ENCODE measurements at regions not wholly inside any gene's neighbourhood (a gene's known extent, or its start where the extent isn't known, plus 50 kb on each side); places are given as distances from the start of the nearest gene placed in this dataset.

DNA sequence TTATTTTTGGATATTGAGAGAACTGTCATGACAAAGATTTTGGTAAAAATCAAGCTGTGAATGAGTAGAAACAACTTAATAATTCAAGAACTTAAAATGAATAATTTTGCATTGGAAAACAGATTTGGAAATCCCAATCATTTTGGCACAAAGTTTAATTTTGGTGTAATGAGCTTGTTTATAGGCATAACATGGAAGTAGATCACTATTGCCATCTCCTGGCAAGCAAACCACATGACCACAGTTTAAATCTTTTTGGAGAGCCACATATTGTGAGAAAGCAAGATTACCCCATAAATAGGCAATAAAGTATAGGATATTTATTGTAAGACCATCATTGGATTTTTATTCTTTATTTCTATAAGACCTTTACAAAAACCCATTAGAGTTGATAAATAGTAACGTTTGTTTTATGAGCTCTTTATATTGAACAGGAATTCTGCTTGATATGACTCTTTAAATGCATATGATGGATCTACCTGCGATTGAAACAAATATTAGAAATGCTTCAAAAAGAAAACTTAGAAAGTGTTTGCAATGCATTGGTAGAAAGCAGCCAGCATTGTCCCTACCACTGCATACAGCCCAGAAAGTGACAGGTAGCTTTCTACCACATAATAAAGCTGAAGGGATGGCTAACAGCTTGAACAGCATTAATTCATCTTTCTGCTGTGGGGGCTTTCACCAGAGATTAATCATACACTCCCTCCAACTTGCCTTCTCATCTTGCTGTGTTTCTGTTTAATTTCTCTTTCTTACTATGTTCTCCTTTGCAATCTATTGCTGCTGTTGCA lies 766.8 kb downstream of the TBL1XR1 start:
- Histone ChIP-seq H3K36me3 (ENCODE audit: insufficient read depth) (no peaks in the 10 kb centered on the region), H3K4me1 (ENCODE audit: insufficient read depth) (no peaks in the 10 kb centered on the region), H3K27ac (ENCODE audit: low read depth) (no peak overlapping the region), H3K4me3 (ENCODE audit: low read depth, low read length) (no peak overlapping the region)
- WGBS, result 55% methylated on average over 2 of the region's 2 CpGs
- no peak for DNase-seq (ENCODE audit: extremely low spot score)

DNA sequence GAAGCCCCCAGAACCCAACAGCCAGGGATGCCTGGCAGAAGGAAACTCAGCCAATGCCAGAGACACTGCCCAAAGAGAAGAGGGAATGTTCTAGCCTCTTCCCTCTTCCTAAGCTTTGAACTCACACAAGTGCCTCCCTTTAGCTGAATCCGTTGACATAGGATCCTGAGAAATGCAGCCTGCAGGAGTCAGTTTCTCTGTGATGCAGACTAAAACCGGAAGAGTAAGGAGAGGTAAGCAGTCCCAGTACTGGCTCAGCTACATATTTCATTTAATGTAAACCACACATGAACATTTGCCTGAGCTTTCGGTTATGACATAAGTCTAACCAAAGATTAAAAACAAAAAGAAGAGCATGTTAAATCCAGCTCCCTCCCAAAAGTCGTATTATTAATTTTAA lies 768.7 kb downstream of the TBL1XR1 start:
- H3K4me1 ChIP-seq (ENCODE audit: insufficient read depth), result no peaks in the 10 kb centered on the region
- 70% methylated on average over 4 of the region's 4 CpGs for WGBS
- H3K4me3 ChIP-seq (ENCODE audit: low read depth, low read length), result no peak overlapping the region
- no peak for DNase-seq (ENCODE audit: extremely low spot score)
- H3K27ac ChIP-seq (ENCODE audit: low read depth), result no peak overlapping the region
- H3K36me3 ChIP-seq (ENCODE audit: insufficient read depth), result no peaks in the 10 kb centered on the region

- Histone ChIP-seq H3K27ac (ENCODE audit: low read depth) (no peak overlapping the region), H3K36me3 (ENCODE audit: insufficient read depth) (no peaks in the 10 kb centered on the region), H3K4me1 (ENCODE audit: insufficient read depth) (no peaks in the 10 kb centered on the region), H3K4me3 (ENCODE audit: low read depth, low read length) (no peak overlapping the region)
- no peak for DNase-seq (ENCODE audit: extremely low spot score)
Measured at GRCh38 chr3:176426371-176426770, 770.9 kb downstream of the TBL1XR1 start.

- no peak for DNase-seq (ENCODE audit: extremely low spot score)
- no peak overlapping the region for H3K4me3 ChIP-seq (ENCODE audit: low read depth, low read length)
- no peaks in the 10 kb centered on the region for H3K4me1 ChIP-seq (ENCODE audit: insufficient read depth)
- no peak overlapping the region for H3K27ac ChIP-seq (ENCODE audit: low read depth)
- 75% methylated on average over 3 of the region's 3 CpGs for WGBS
- H3K36me3 ChIP-seq (ENCODE audit: insufficient read depth), result no peaks in the 10 kb centered on the region
Measured at GRCh38 chr3:176416870-176417269, 780.4 kb downstream of the TBL1XR1 start.

DNA sequence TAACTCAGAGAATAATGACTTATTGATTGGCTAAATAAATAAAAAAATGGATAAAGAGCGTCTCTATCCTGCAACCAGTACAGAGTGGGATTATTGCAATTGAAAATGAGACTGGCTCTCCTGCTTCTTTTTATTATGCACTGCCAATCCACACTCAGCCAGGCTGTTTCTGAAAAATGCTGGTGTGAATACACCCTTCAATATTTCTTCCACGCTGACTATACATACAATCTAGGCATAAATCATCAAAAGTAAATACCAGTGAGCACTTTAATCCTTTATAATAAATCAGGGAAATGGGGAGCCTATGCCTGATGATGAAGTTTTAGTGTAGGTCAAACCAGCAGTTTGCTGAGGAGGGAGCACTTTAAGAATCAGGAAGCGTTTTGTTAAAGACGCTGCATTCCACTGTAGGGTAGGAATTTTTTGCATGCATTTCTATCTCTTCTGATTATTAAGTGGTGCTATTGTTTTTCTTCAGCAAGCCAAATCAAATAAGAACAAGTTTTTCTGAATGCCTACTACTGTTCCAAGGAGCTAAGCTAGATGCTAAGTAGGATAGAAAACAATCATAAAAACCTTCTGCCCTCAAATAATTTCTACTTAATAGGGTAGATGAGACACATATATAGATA lies 781.5 kb downstream of the TBL1XR1 start:
- Histone ChIP-seq H3K36me3 (ENCODE audit: insufficient read depth) (no peaks in the 10 kb centered on the region), H3K4me1 (ENCODE audit: insufficient read depth) (no peaks in the 10 kb centered on the region), H3K27ac (ENCODE audit: low read depth) (no peak overlapping the region), H3K4me3 (ENCODE audit: low read depth, low read length) (no peak overlapping the region)
- 48% methylated on average over 4 of the region's 4 CpGs for WGBS
- DNase-seq (ENCODE audit: extremely low spot score), result no peak

DNA sequence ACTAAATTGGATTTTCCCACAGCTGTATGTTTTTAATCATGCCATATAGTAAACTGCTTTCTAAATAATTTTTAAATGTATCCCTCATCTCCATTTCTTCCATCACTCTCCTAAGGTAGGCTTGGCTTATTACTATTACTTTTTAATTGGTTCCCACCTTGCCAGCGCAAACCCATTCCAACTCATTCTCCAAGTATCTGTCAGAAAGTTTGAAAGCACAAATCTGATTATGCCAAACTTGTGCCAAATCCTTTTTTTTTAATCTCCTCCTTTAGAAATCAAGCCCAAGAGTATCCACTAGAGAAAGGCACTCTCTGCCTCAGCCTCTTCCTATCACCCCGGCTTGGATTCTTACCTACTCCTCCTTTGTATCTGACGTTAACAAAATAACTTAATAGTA lies 784.5 kb downstream of the TBL1XR1 start:
- no peak overlapping the region for H3K27ac ChIP-seq (ENCODE audit: low read depth)
- H3K36me3 ChIP-seq (ENCODE audit: insufficient read depth), result no peaks in the 10 kb centered on the region
- WGBS, result 85% methylated on average over 3 of the region's 3 CpGs
- no peak for DNase-seq (ENCODE audit: extremely low spot score)
- no peak overlapping the region for H3K4me3 ChIP-seq (ENCODE audit: low read depth, low read length)
- no peaks in the 10 kb centered on the region for H3K4me1 ChIP-seq (ENCODE audit: insufficient read depth)

GRCh38 chr3:176403531-176403930 lies 793.8 kb downstream of the TBL1XR1 start:
- no peak overlapping the region for H3K4me3 ChIP-seq (ENCODE audit: low read depth, low read length)
- DNase-seq (ENCODE audit: extremely low spot score), result no peak
- no peaks in the 10 kb centered on the region for H3K4me1 ChIP-seq (ENCODE audit: insufficient read depth)
- H3K36me3 ChIP-seq (ENCODE audit: insufficient read depth), result no peaks in the 10 kb centered on the region
- H3K27ac ChIP-seq (ENCODE audit: low read depth), result no peak overlapping the region
- 92% methylated on average over 1 of the region's 1 CpG for WGBS

DNA sequence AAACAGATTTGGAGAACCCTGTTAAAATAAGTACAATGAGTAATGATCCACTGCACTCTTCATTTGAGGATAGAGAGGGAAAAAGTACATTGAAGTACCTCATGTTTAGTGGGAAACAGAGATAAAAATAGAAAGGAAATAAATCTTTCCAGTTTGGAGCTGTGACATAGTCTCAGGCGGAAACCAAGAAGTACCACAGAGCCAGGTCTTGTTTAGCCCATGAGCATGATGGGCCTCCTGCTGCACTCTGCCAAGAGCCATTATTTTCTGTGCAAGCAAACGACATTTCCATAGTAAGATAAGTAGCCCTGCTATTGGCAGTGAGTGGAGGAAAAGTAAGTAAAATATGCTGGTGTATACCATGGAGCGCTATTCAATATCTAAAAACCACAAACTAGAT lies 796.1 kb downstream of the TBL1XR1 start:
- Histone ChIP-seq H3K36me3 (ENCODE audit: insufficient read depth) (no peaks in the 10 kb centered on the region), H3K4me3 (ENCODE audit: low read depth, low read length) (no peak overlapping the region), H3K27ac (ENCODE audit: low read depth) (no peak overlapping the region), H3K4me1 (ENCODE audit: insufficient read depth) (no peaks in the 10 kb centered on the region)
- DNase-seq (ENCODE audit: extremely low spot score), result no peak
- 66% methylated on average over 3 of the region's 3 CpGs for WGBS

DNA sequence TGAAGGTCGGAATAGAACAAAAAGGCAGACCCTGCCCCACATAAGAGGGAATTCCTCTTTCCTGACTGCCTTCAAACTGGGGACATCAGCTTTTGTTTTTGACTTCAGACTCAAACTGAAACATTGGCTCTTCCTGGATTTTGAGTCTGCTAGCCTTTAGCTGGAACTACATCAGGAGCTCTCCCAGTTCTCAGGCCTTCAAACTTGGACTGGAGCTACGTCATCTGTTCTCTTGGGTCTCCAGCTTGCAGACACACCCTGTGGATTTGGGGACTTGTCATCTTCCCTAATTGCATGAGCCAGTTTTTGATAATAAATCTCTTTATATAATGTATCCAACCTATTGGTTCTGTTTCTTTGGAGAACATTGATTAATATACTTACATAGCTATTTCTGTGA lies 798.1 kb downstream of the TBL1XR1 start:
- Histone ChIP-seq H3K4me3 (ENCODE audit: low read depth, low read length) (no peak overlapping the region), H3K4me1 (ENCODE audit: insufficient read depth) (no peaks in the 10 kb centered on the region), H3K27ac (ENCODE audit: low read depth) (no peak overlapping the region), H3K36me3 (ENCODE audit: insufficient read depth) (no peaks in the 10 kb centered on the region)
- 86% methylated on average over 2 of the region's 2 CpGs for WGBS
- no peak for DNase-seq (ENCODE audit: extremely low spot score)

GRCh38 chr3:176395240-176395639 lies 802.0 kb downstream of the TBL1XR1 start:
- Histone ChIP-seq H3K4me3 (ENCODE audit: low read depth, low read length) (no peak overlapping the region), H3K4me1 (ENCODE audit: insufficient read depth) (no peaks in the 10 kb centered on the region), H3K36me3 (ENCODE audit: insufficient read depth) (no peaks in the 10 kb centered on the region), H3K27ac (ENCODE audit: low read depth) (no peak overlapping the region)
- WGBS, result 85% methylated on average over 2 of the region's 2 CpGs
- DNase-seq (ENCODE audit: extremely low spot score), result no peak

- no peak overlapping the region for H3K4me3 ChIP-seq (ENCODE audit: low read depth, low read length)
- WGBS, result 45% methylated on average over 2 of the region's 2 CpGs
- H3K4me1 ChIP-seq (ENCODE audit: insufficient read depth), result no peaks in the 10 kb centered on the region
- H3K27ac ChIP-seq (ENCODE audit: low read depth), result no peak overlapping the region
- no peaks in the 10 kb centered on the region for H3K36me3 ChIP-seq (ENCODE audit: insufficient read depth)
- DNase-seq (ENCODE audit: extremely low spot score), result no peak
Measured at GRCh38 chr3:176378789-176379188, 818.5 kb downstream of the TBL1XR1 start.

GRCh38 chr3:176376531-176376930 lies 820.8 kb downstream of the TBL1XR1 start:
- no peak overlapping the region for H3K27ac ChIP-seq (ENCODE audit: low read depth)
- no peak overlapping the region for H3K4me3 ChIP-seq (ENCODE audit: low read depth, low read length)
- no peak for DNase-seq (ENCODE audit: extremely low spot score)
- H3K4me1 ChIP-seq (ENCODE audit: insufficient read depth), result no peaks in the 10 kb centered on the region
- H3K36me3 ChIP-seq (ENCODE audit: insufficient read depth), result no peaks in the 10 kb centered on the region

DNA sequence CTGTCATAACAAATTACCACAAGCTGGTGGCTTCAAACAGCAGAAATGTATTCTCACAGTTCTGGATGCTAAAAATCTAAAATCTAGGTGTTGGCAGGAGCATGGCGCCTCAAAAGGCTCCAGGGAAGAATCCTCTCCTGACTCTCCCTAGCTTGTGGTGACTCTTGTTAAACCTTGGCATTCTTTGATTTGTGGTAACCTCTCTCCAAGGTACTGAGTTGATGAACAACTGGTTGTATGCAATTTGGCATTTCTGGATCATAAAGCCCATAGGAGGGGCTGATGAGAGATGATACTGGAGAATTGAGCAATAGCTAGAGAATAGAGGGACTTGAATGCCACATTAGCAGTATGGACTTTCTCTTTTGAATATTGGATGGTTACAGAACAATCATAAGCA lies 821.8 kb downstream of the TBL1XR1 start:
- 95% methylated on average over 1 of the region's 1 CpG for WGBS
- no peak for DNase-seq (ENCODE audit: extremely low spot score)
- H3K36me3 ChIP-seq (ENCODE audit: insufficient read depth), result no peaks in the 10 kb centered on the region
- H3K4me1 ChIP-seq (ENCODE audit: insufficient read depth), result no peaks in the 10 kb centered on the region
- H3K4me3 ChIP-seq (ENCODE audit: low read depth, low read length), result no peak overlapping the region
- no peak overlapping the region for H3K27ac ChIP-seq (ENCODE audit: low read depth)

DNA sequence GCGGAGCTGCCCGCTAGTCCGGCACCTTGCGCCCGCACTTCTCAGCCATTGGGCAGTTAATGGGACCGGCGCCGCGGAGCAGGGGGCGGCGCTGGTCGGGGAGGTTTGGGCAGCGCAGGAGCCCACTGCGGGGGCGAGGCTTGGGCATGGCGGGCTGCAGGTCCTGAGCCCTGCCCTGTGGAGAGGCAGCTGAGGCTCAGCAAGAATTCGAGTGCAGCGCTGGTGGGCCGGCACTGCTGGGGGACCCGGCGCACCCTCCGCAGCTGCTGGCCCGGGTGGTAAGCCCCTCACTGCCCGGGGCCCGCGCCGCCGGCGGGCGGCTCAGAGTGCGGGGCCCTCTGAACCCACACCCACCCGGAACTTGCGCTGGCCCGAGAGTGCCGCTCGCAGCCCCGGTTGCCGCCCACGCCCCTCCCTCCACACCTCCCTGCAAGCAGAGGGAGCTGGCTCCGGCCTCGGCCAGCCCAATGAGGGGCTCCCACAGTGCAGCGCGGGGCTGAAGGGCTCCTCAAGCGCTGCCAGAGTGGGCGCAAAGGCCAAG lies 835.0 kb downstream of the TBL1XR1 start:
- DNase-seq (ENCODE audit: extremely low spot score), result no peak
- H3K36me3 ChIP-seq (ENCODE audit: insufficient read depth), result no peaks in the 10 kb centered on the region
- H3K4me3 ChIP-seq (ENCODE audit: low read depth, low read length), result no peak overlapping the region
- H3K27ac ChIP-seq (ENCODE audit: low read depth), result no peak overlapping the region
- WGBS, result 92% methylated on average over 45 of the region's 45 CpGs
- H3K4me1 ChIP-seq (ENCODE audit: insufficient read depth), result no peaks in the 10 kb centered on the region
